SK-N-SH (cell line): ENCODE measurements at regions not wholly inside any gene's neighbourhood (a gene's known extent, or its start where the extent isn't known, plus 50 kb on each side); places are given as distances from the start of the nearest gene placed in this dataset.

Source experiments
- CTCF ChIA-PET: fragments of 300-600, 350-600 bp; formaldehyde crosslinking; extraction: SDS; loops from one replicate; lab custom pipeline; 2021; lab: Yijun Ruan, JAX
- POLR2A ChIA-PET: fragments of 350-600 bp; sonication (Branson Sonifier 250); formaldehyde crosslinking; extraction: SDS; loops from one replicate; lab custom pipeline; 2020; ENCODE audit warnings: antibody characterized with exemption, inconsistent platforms; lab: Yijun Ruan, JAX
- DNase-seq: peaks from one replicate; pipeline ENCODE4 v3.0.0; 2012
- H2AFZ ChIP-seq: fragments of 200-600 bp; sonication (generic); 2 replicates; pipeline ENCODE4 v1.8.1; 2016; ENCODE audit warnings: antibody characterized with exemption, mild to moderate bottlenecking, low read depth
- H3F3A ChIP-seq: fragments of 200-600 bp; sonication (generic); replicated peaks from 2 replicates; pipeline ENCODE3; 2016; ENCODE audit warnings: antibody characterized with exemption, mild to moderate bottlenecking; ENCODE audit not compliant: insufficient read depth
- H3K27ac ChIP-seq, 2 experiments: fragments of 200-500 bp in 1 of 2; fragments of 200-600 bp in 1 of 2; sonication (Bioruptor generic) in 1 of 2; sonication (generic), shearing (Covaris generic) in 1 of 2; 2 replicates each; pipeline versions ENCODE4 v1.5.1 to v1.6.1; 2014 to 2016; ENCODE audit warnings: low read depth in 2 of 2, inconsistent platforms in 1 of 2, low read length in 1 of 2, mild to moderate bottlenecking in 1 of 2, mixed read lengths in 1 of 2
- H3K27me3 ChIP-seq: fragments of 200-600 bp; sonication (generic), shearing (Covaris generic); 2 replicates; pipeline ENCODE4 v1.6.1; 2016; ENCODE audit warnings: mixed run types; ENCODE audit not compliant: insufficient read depth
- H3K36me3 ChIP-seq, 2 experiments: fragments of 200-500 bp in 1 of 2; fragments of 200-600 bp in 1 of 2; sonication (Bioruptor generic) in 1 of 2; sonication (generic) in 1 of 2; replicated peaks in 1 of 2; 2 replicates each; pipeline versions ENCODE3 to v1.5.1; 2014 to 2016; ENCODE audit warnings: low read length in 1 of 2, mild to moderate bottlenecking in 1 of 2; ENCODE audit not compliant: insufficient read depth in 2 of 2, control insufficient read depth in 1 of 2
- H3K4me1 ChIP-seq, 2 experiments: fragments of 200-500 bp in 1 of 2; fragments of 200-600 bp in 1 of 2; sonication (Bioruptor generic) in 1 of 2; sonication (generic), shearing (Covaris generic) in 1 of 2; 2 replicates each; pipeline versions ENCODE4 v1.5.1 to v1.6.1; 2014 to 2016; ENCODE audit warnings: low read depth in 1 of 2, low read length in 1 of 2, mixed run types in 1 of 2; ENCODE audit not compliant: insufficient read depth in 2 of 2, control insufficient read depth in 1 of 2
- H3K4me2 ChIP-seq: fragments of 200-600 bp; sonication (generic), shearing (Covaris generic); 2 replicates; pipeline ENCODE4 v1.6.1; 2017; ENCODE audit warnings: mixed run types
- H3K4me3 ChIP-seq, 2 experiments: fragments of 200-500 bp in 1 of 2; fragments of 200-600 bp in 1 of 2; sonication (Bioruptor generic) in 1 of 2; sonication (generic), shearing (Covaris generic) in 1 of 2; 2 replicates each; pipeline versions ENCODE4 v1.5.1 to v1.8.1; 2014 to 2016; ENCODE audit warnings: low read depth in 2 of 2, inconsistent platforms in 1 of 2, low read length in 1 of 2, mild to moderate bottlenecking in 1 of 2, mixed read lengths in 1 of 2, moderate library complexity in 1 of 2
- H3K79me2 ChIP-seq: fragments of 200-600 bp; sonication (generic); 2 replicates; pipeline ENCODE4 v1.8.1; 2017; ENCODE audit warnings: mild to moderate bottlenecking; ENCODE audit not compliant: insufficient read depth
- H3K9ac ChIP-seq: fragments of 200-600 bp; sonication (generic); 2 replicates; pipeline ENCODE4 v1.6.1; 2017; ENCODE audit warnings: mixed run types
- H3K9me2 ChIP-seq: fragments of 200-600 bp; sonication (generic); 2 replicates; pipeline ENCODE4 v1.6.1; 2017; ENCODE audit warnings: mixed run types
- H3K9me3 ChIP-seq: fragments of 200-600 bp; sonication (generic); 2 replicates; pipeline ENCODE4 v1.6.1; 2017; ENCODE audit warnings: mixed run types, mild to moderate bottlenecking, moderate library complexity
- H4K20me1 ChIP-seq: fragments of 200-600 bp; sonication (generic); 2 replicates; pipeline ENCODE4 v1.6.1; 2017; ENCODE audit warnings: mild to moderate bottlenecking, mixed run types; ENCODE audit not compliant: insufficient read depth
- CHD2 ChIP-seq: fragments of 150-350 bp; IDR thresholded peaks from 2 replicates; pipeline ENCODE4 v1.6.1; 2018; ENCODE audit warnings: low read length; ENCODE audit not compliant: partially characterized antibody
- CTCF ChIP-seq: fragments of 200-600 bp; sonication (generic); IDR thresholded peaks from 2 replicates; pipeline ENCODE4 v1.6.1; 2017; ENCODE audit warnings: antibody characterized with exemption, mild to moderate bottlenecking, moderate library complexity
- FOXM1 ChIP-seq: IDR thresholded peaks from 2 replicates; pipeline ENCODE4 v1.4.0; 2012; ENCODE audit warnings: low read depth, mild to moderate bottlenecking
- GABPA ChIP-seq: IDR thresholded peaks from 2 replicates; pipeline ENCODE4 v1.4.0; 2012; ENCODE audit warnings: low read depth, mild to moderate bottlenecking
- JUND ChIP-seq: IDR thresholded peaks from 2 replicates; pipeline ENCODE4 v1.4.0; 2012
- MXI1 ChIP-seq: IDR thresholded peaks from 2 replicates; pipeline ENCODE4 v1.6.1; 2012; ENCODE audit warnings: mild to moderate bottlenecking, low read depth, low read length, improper control_type of control experiment
- NFIC ChIP-seq: IDR thresholded peaks from 2 replicates; pipeline ENCODE4 v1.4.0; 2012; ENCODE audit warnings: borderline replicate concordance
- NRF1 ChIP-seq: IDR thresholded peaks from 2 replicates; pipeline ENCODE4 v1.6.1; 2012; ENCODE audit warnings: low read depth, mild to moderate bottlenecking, low read length
- PBX3 ChIP-seq: IDR thresholded peaks from 2 replicates; pipeline ENCODE4; 2012
- POLR2AphosphoS5 ChIP-seq: IDR thresholded peaks from 2 replicates; pipeline ENCODE4 v1.6.1; 2012; ENCODE audit warnings: low read depth, low read length
- RCOR1 ChIP-seq: fragments of 150-350 bp; IDR thresholded peaks from 2 replicates; pipeline ENCODE4 v1.6.1; 2017; ENCODE audit warnings: antibody characterized with exemption, low read length
- REST ChIP-seq: IDR thresholded peaks from 2 replicates; pipeline ENCODE4 v1.6.1; 2012; ENCODE audit warnings: mild to moderate bottlenecking, low read depth, low read length, moderate library complexity
- RFX5 ChIP-seq: IDR thresholded peaks from 2 replicates; pipeline ENCODE4 v1.6.1; 2012; ENCODE audit warnings: mild to moderate bottlenecking, improper control_type of control experiment, low read length
- SIN3A ChIP-seq: IDR thresholded peaks from 2 replicates; pipeline ENCODE4 v1.6.1; 2012; ENCODE audit warnings: low read depth, mild to moderate bottlenecking, low read length, moderate library complexity, borderline replicate concordance
- TAF1 ChIP-seq: IDR thresholded peaks from 2 replicates; pipeline ENCODE4 v1.6.1; 2012; ENCODE audit warnings: low read depth, mild to moderate bottlenecking, low read length, moderate library complexity, borderline replicate concordance
- WGBS: methylation state at CpG from one replicate; pipeline ENCODE4 v1.1.6; 2017; ENCODE audit warnings: low lambda C conversion rate; 5-methylcytosine and 5-hydroxymethylcytosine counted together

GRCh38 chrX:109839694-109840567 lies 106.9 kb upstream of the ACSL4 start:
- H3K27ac ChIP-seq: peak overlapping the region in 1 of 2 experiments; percentile 79; a peak in 2 of 4 replicates
- H3K9me2 ChIP-seq: no peaks in the 10 kb centered on the region
- no peaks in the 10 kb centered on the region for H4K20me1 ChIP-seq
- H3K79me2 ChIP-seq: no peaks in the 10 kb centered on the region
- H3F3A ChIP-seq: no peaks in the 10 kb centered on the region
- ChIA-PET POLR2A (no interaction called here), CTCF (interaction anchor here (2.1 to 5.4 kb wide), 2 partner anchors 17 to 18 kb away, joined by 10 to 28 read pairs; no protein-coding TSS in a partner anchor)
- no peak overlapping the region; the same call in 1 of the 2 replicates for H3K9ac ChIP-seq
- H3K4me3 ChIP-seq: no peak overlapping the region
- 40% methylated on average over 13 of the region's 13 CpGs for WGBS
- TF ChIP-seq PBX3 (no peak), REST (no peak), NFIC (no peak), MXI1 (no peak), JUND (no peak), TAF1 (no peak), POLR2AphosphoS5 (no peak), RFX5 (no peak), CTCF (no peak), FOXM1 (no peak), GABPA (no peak), NRF1 (no peak), CHD2 (no peak), RCOR1 (no peak), SIN3A (no peak)
- H3K4me2 ChIP-seq: peak overlapping the region; percentile 30; the same call in 1 of the 2 replicates
- no peaks in the 10 kb centered on the region for H3K9me3 ChIP-seq
- peaks cover 2 to 11% of the 10 kb centered on the region in 2 experiments; a peak in 1 of 4 replicates for H3K4me1 ChIP-seq
- H3K36me3 ChIP-seq: no peaks in the 10 kb centered on the region
- no peak for DNase-seq
- peak overlapping the region; percentile 49; the same call in 1 of the 2 replicates for H2AFZ ChIP-seq
- H3K27me3 ChIP-seq: no peaks in the 10 kb centered on the region
